Retinal pigment epithelial cell (primary cell): ENCODE measurements at regions not wholly inside any gene's neighbourhood (a gene's known extent, or its start where the extent isn't known, plus 50 kb on each side); places are given as distances from the start of the nearest gene placed in this dataset.

Experiments
- DNase-seq: peaks from one replicate; pipeline ENCODE4 v3.0.0-alpha.2; 2010; ENCODE audit warnings: low read depth
- H3K4me3 ChIP-seq: 2 replicates; pipeline ENCODE4 v1.5.1; 2011; ENCODE audit warnings: mild to moderate bottlenecking, low read length, control low read depth, moderate library complexity
- CTCF ChIP-seq: conservative IDR thresholded peaks from 2 replicates; pipeline ENCODE4 v1.5.1; 2011; ENCODE audit warnings: low read depth, low read length, control low read depth, inconsistent platforms

GRCh38 chr14:38502239-38502638, 246.3 kb upstream of the CLEC14A start:
- no peak overlapping the region for H3K4me3 ChIP-seq
- TF ChIP-seq CTCF = no peak
- DNase-seq = no peak

GRCh38 chr14:38500125-38500524, 244.2 kb upstream of the CLEC14A start:
- no peak for TF ChIP-seq CTCF
- no peak overlapping the region for H3K4me3 ChIP-seq
- DNase-seq = no peak

DNA sequence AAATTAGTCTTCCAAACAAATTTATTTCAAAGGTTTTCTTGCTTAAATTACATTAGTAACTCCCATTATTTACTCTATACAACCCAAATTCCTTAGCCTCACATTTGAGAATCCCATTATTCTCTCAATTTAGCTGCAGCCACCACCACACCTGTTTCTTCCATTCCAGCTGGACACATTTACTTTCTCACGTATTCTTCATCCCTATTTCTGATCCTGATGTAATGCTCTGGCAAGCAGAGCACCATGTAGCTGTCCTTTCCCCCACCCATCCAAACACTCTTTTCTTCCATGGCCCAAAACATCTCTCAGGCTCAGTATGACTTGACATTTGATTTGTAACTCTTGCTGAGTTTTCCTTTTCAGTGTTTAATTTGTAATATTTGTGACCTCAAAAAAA, 240.2 kb upstream of the CLEC14A start:
- no peak overlapping the region for H3K4me3 ChIP-seq
- TF ChIP-seq CTCF = no peak
- no peak for DNase-seq

- no peak for DNase-seq
- TF ChIP-seq CTCF = no peak
- no peak overlapping the region for H3K4me3 ChIP-seq
Measured at GRCh38 chr14:38490273-38490672, 234.4 kb upstream of the CLEC14A start.

DNA sequence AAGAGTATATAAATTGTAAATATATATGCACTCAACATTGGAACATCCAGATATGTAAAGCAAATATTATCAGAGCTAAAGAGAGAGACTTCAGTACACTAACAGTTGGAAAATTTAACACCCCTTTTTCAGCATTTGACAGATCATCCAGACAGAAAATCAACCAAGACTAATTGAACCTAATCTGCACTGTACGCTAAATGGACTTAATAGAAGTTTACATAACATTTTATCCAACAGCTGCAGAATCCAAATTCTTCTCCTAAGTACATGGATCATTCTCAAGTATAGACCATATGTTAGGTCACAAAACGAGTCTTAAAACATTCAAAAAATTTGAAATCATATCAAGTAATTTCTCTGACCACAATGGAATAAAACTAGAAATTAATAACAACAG, 229.1 kb upstream of the CLEC14A start:
- H3K4me3 ChIP-seq = no peak overlapping the region
- no peak for TF ChIP-seq CTCF
- DNase-seq = no peak

DNA sequence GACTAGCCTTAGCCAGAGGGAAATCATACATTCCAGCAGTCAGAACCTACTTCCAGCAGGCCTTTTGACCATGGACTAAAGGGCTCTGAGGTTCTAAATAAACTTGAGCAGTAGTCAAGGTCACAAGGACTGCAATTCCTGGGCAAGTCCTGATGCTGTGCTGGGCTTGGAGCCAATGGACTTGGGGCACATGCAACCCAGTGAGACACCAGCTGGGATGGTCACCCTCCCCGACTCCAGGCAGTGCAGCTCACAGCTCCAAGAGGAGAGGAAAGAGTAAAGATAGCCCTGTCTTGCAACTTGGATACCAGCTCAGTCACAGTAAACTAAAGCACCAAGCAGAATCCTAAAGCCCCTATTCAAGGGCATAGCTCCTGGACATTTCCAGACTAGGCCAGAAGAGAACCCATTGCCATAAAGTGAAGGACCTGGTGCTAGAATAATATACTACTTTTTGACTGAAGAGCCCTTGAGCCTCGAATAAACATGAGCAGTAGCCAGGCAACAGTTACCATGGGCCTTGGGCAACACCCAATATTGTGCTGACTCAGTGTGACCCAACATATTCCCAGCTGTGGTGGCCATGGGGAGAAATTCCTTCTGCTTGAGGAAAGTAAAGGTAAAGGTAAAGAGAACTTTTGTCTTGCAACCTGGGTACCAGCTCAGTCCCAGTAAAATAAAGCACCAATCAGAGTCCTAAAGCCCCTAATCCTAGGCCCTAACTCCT, 226.2 kb upstream of the CLEC14A start:
- TF ChIP-seq CTCF = no peak
- H3K4me3 ChIP-seq = no peak overlapping the region
- no peak for DNase-seq

DNA sequence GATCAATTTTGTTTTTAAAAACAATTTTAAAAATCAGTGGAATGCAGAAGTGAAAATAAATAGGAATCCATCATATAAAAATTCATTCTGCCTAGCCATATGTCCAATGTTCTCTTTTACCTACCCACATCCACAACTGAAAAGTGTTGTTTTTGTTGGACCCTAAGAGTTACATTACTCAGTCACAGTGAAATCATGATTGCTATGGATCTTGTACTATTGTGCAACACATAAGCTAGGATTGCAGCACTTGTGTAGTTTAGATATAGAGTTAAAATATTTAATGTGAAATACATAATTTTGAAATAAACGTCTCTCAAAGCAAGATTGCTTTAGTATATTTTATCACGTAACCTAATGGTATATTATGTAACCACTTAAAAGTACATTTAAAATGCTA, 213.3 kb upstream of the CLEC14A start:
- no peak for TF ChIP-seq CTCF
- no peak for DNase-seq
- no peak overlapping the region for H3K4me3 ChIP-seq
